ENCODE measurements at regions not wholly inside any gene's neighbourhood (a gene's known extent, or its start where the extent isn't known, plus 50 kb on each side); places are given as distances from the start of the nearest gene placed in this dataset.

GRCh38 chr5:31000287-31000686 lies 193.2 kb upstream of the CDH6 start:
- H3K4me3 ChIP-seq (ENCODE audit: low read depth, low read length), result no peak overlapping the region
- DNase-seq (ENCODE audit: low read depth), result no peak
- TF ChIP-seq POLR2A (IDR thresholded peaks at IDR 0.05; ENCODE audit: extremely low read depth, insufficient read length) (no peak), CTCF (IDR thresholded peaks at IDR 0.05; ENCODE audit: low read depth, low read length) (no peak), MYC (IDR thresholded peaks at IDR 0.05; ENCODE audit: low read depth, low read length) (no peak), MAX (IDR thresholded peaks at IDR 0.05; ENCODE audit: low read depth, low read length) (no peak)

- no peak for DNase-seq (ENCODE audit: low read depth)
- no peak for TF ChIP-seq CTCF (IDR thresholded peaks at IDR 0.05; ENCODE audit: low read depth, low read length)
- TF ChIP-seq MAX (IDR thresholded peaks at IDR 0.05; ENCODE audit: low read depth, low read length), result no peak
- TF ChIP-seq POLR2A (IDR thresholded peaks at IDR 0.05; ENCODE audit: extremely low read depth, insufficient read length), result no peak
- no peak for TF ChIP-seq MYC (IDR thresholded peaks at IDR 0.05; ENCODE audit: low read depth, low read length)
- H3K4me3 ChIP-seq (ENCODE audit: low read depth, low read length), result no peak overlapping the region
Measured at GRCh38 chr5:30997681-30998080, 195.8 kb upstream of the CDH6 start.

GRCh38 chr5:30994902-30995301 lies 198.6 kb upstream of the CDH6 start:
- TF ChIP-seq POLR2A (IDR thresholded peaks at IDR 0.05; ENCODE audit: extremely low read depth, insufficient read length) (no peak), MYC (IDR thresholded peaks at IDR 0.05; ENCODE audit: low read depth, low read length) (no peak), CTCF (IDR thresholded peaks at IDR 0.05; ENCODE audit: low read depth, low read length) (no peak), MAX (IDR thresholded peaks at IDR 0.05; ENCODE audit: low read depth, low read length) (no peak)

GRCh38 chr5:30994176-30994575 lies 199.3 kb upstream of the CDH6 start:
- no peak overlapping the region for H3K4me3 ChIP-seq (ENCODE audit: low read depth, low read length)
- TF ChIP-seq CTCF (IDR thresholded peaks at IDR 0.05; ENCODE audit: low read depth, low read length), result no peak
- no peak for TF ChIP-seq MAX (IDR thresholded peaks at IDR 0.05; ENCODE audit: low read depth, low read length)
- no peak for TF ChIP-seq POLR2A (IDR thresholded peaks at IDR 0.05; ENCODE audit: extremely low read depth, insufficient read length)
- TF ChIP-seq MYC (IDR thresholded peaks at IDR 0.05; ENCODE audit: low read depth, low read length), result no peak
- no peak for DNase-seq (ENCODE audit: low read depth)

More at GRCh38 chr5:30994902-30995301, 198.6 kb upstream of the CDH6 start:
- no peak for DNase-seq (ENCODE audit: low read depth)
- H3K4me3 ChIP-seq (ENCODE audit: low read depth, low read length), result no peak overlapping the region

GRCh38 chr5:30991462-30991861 lies 202.0 kb upstream of the CDH6 start:
- H3K4me3 ChIP-seq (ENCODE audit: low read depth, low read length), result no peak overlapping the region
- DNase-seq (ENCODE audit: low read depth), result no peak
- no peak for TF ChIP-seq MAX (IDR thresholded peaks at IDR 0.05; ENCODE audit: low read depth, low read length)
- no peak for TF ChIP-seq MYC (IDR thresholded peaks at IDR 0.05; ENCODE audit: low read depth, low read length)
- no peak for TF ChIP-seq POLR2A (IDR thresholded peaks at IDR 0.05; ENCODE audit: extremely low read depth, insufficient read length)
- no peak for TF ChIP-seq CTCF (IDR thresholded peaks at IDR 0.05; ENCODE audit: low read depth, low read length)

GRCh38 chr5:30981576-30981975 lies 211.9 kb upstream of the CDH6 start:
- no peak for TF ChIP-seq POLR2A (IDR thresholded peaks at IDR 0.05; ENCODE audit: extremely low read depth, insufficient read length)
- no peak for TF ChIP-seq MYC (IDR thresholded peaks at IDR 0.05; ENCODE audit: low read depth, low read length)
- TF ChIP-seq CTCF (IDR thresholded peaks at IDR 0.05; ENCODE audit: low read depth, low read length), result no peak
- no peak for TF ChIP-seq MAX (IDR thresholded peaks at IDR 0.05; ENCODE audit: low read depth, low read length)
- DNase-seq (ENCODE audit: low read depth), result no peak
- no peak overlapping the region for H3K4me3 ChIP-seq (ENCODE audit: low read depth, low read length)
